Endothelial cell of umbilical vein (primary cell): ENCODE measurements at regions not wholly inside any gene's neighbourhood (a gene's known extent, or its start where the extent isn't known, plus 50 kb on each side); places are given as distances from the start of the nearest gene placed in this dataset.

Experiments
- BruUV-seq: library from RNA; stranded (reverse); fragments of 400-500 nt; replicated peaks from 2 replicates; lab custom pipeline; 2021; lab: Mats Ljungman, UMichigan
- CTCF ChIA-PET: fragments of 300-600, 350-600 bp; sonication (Branson Sonifier 250); formaldehyde crosslinking; loops from one replicate; lab custom pipeline; 2021; ENCODE audit warnings: antibody characterized with exemption, inconsistent platforms; lab: Charles Lee
- POLR2A ChIA-PET: fragments of 300-600, 350-600 bp; sonication (Branson Sonifier 250); formaldehyde crosslinking; loops from one replicate; lab custom pipeline; 2021; ENCODE audit warnings: antibody characterized with exemption, inconsistent platforms; lab: Charles Lee
- DNase-seq: peaks from one replicate; pipeline ENCODE4 v3.0.0-alpha.2; 2011; ENCODE audit warnings: low read depth, low spot score
- FAIRE-seq: peaks from 2 replicates; lab custom pipeline; 2011; peaks lifted over from hg19 to GRCh38; lab: Jason Lieb, UNC
- H2AFZ ChIP-seq: 2 replicates; pipeline ENCODE4 v1.6.0; 2012; ENCODE audit warnings: low read depth, low read length, control low read depth, inconsistent platforms
- H3K27ac ChIP-seq: 2 replicates; pipeline ENCODE4 v1.5.1; 2011; ENCODE audit warnings: low read depth, mild to moderate bottlenecking, control low read depth, low read length, moderate library complexity; ENCODE audit not compliant: insufficient read depth
- H3K27me3 ChIP-seq, 2 experiments: 2 replicates each; pipeline versions ENCODE4 v1.6.0 to v1.6.1; 2011; ENCODE audit warnings: low read length in 2 of 2, mixed read lengths in 1 of 2; ENCODE audit not compliant: control insufficient read depth in 2 of 2, insufficient read depth in 2 of 2
- H3K36me3 ChIP-seq, 2 experiments: 2 replicates in 1 of 2; 3 replicates in 1 of 2; pipeline ENCODE4 v1.5.1; 2011; ENCODE audit warnings: low read length in 2 of 2, mild to moderate bottlenecking in 1 of 2, moderate library complexity in 1 of 2; ENCODE audit not compliant: control insufficient read depth in 2 of 2, insufficient read depth in 2 of 2; ENCODE audit errors: extremely low read depth in 1 of 2
- H3K4me1 ChIP-seq: 3 replicates; pipeline ENCODE4 v1.5.1; 2011; ENCODE audit warnings: mild to moderate bottlenecking, low read length; ENCODE audit not compliant: control insufficient read depth, insufficient read depth; ENCODE audit errors: extremely low read depth
- H3K4me2 ChIP-seq: 2 replicates; pipeline ENCODE4 v1.6.1; 2011; ENCODE audit warnings: low read length, control low read depth, mixed read lengths; ENCODE audit not compliant: insufficient read depth
- H3K4me3 ChIP-seq, 3 experiments: fragments of 200-600 bp in 1 of 3; sonication (generic), shearing (Covaris generic) in 1 of 3; replicated peaks in 1 of 3; 2 replicates each; pipeline ENCODE4 v1.5.1; 2011 to 2016; ENCODE audit warnings: control low read depth in 3 of 3, low read length in 3 of 3, mild to moderate bottlenecking in 2 of 3, inconsistent platforms in 1 of 3, low read depth in 1 of 3, moderate library complexity in 1 of 3; ENCODE audit not compliant: insufficient read depth in 1 of 3
- H3K79me2 ChIP-seq: 2 replicates; pipeline ENCODE4 v1.6.0; 2012; ENCODE audit warnings: low read length, inconsistent platforms; ENCODE audit not compliant: control insufficient read depth, insufficient read depth
- H3K9ac ChIP-seq: replicated peaks from 2 replicates; pipeline ENCODE3; 2011; ENCODE audit warnings: low read length, control low read depth; ENCODE audit not compliant: insufficient read depth; ENCODE audit errors: extremely low read depth
- H3K9me1 ChIP-seq: replicated peaks from 3 replicates; pipeline ENCODE4 v1.6.0; 2011; ENCODE audit warnings: mild to moderate bottlenecking, low read length; ENCODE audit not compliant: control insufficient read depth, insufficient read depth; ENCODE audit errors: extremely low read depth
- H3K9me3 ChIP-seq: replicated peaks from 2 replicates; pipeline ENCODE4 v1.5.1; 2012; ENCODE audit warnings: low read length, inconsistent platforms; ENCODE audit not compliant: control insufficient read depth, insufficient read depth
- H4K20me1 ChIP-seq: replicated peaks from 2 replicates; pipeline ENCODE3; 2011; ENCODE audit warnings: mild to moderate bottlenecking, low read length; ENCODE audit not compliant: control insufficient read depth, insufficient read depth; ENCODE audit errors: extremely low read depth
- EZH2 ChIP-seq: IDR thresholded peaks from 2 replicates; pipeline ENCODE4 v1.6.1; 2012; ENCODE audit warnings: borderline replicate concordance, low read depth, mild to moderate bottlenecking, moderate library complexity, low read length, inconsistent platforms; ENCODE audit not compliant: severe bottlenecking
- FOS ChIP-seq: IDR thresholded peaks from 2 replicates; pipeline ENCODE4 v1.6.1; 2011; ENCODE audit warnings: mild to moderate bottlenecking, low read length, moderate library complexity, borderline replicate concordance; ENCODE audit not compliant: insufficient read depth
- GATA2 ChIP-seq: IDR thresholded peaks from 2 replicates; pipeline ENCODE4 v1.7.0; 2011; ENCODE audit warnings: low read depth, mild to moderate bottlenecking, moderate library complexity, mixed read lengths, low read length; ENCODE audit not compliant: insufficient read length, insufficient read depth
- JUN ChIP-seq: IDR thresholded peaks from 2 replicates; pipeline ENCODE4 v1.6.1; 2011; ENCODE audit warnings: borderline replicate concordance, low read depth; ENCODE audit not compliant: insufficient read length, insufficient read depth
- MYC ChIP-seq: IDR thresholded peaks from one replicate; pipeline ENCODE4 v1.6.1; 2011; ENCODE audit warnings: mild to moderate bottlenecking, low read depth, low read length
- POLR2A ChIP-seq: IDR thresholded peaks from 2 replicates; pipeline ENCODE4 v1.6.1; 2012; ENCODE audit warnings: low read depth, mild to moderate bottlenecking, control low read depth, low read length
- POLR2AphosphoS5 ChIP-seq: IDR thresholded peaks from 2 replicates; pipeline ENCODE4 v1.6.1; 2012; ENCODE audit warnings: low read depth, mild to moderate bottlenecking, control low read depth, low read length, moderate library complexity; ENCODE audit not compliant: insufficient read depth
- dilution Hi-C: fragments of 300-500 bp; cut with MboI; formaldehyde crosslinking; loops from one replicate; pipeline ENCODE4 v1.15.0; 2019; ENCODE audit warnings: low sequenced_read_pairs; ENCODE audit not compliant: extremely low pct_ligation_motif_present
- intact Hi-C: fragments of 100-400 bp; cut with micrococcal nuclease; formaldehyde crosslinking; loops from one replicate; pipeline ENCODE4 v1.10.0; 2022
- TF ChIP-seq, protein P1 (sequence below), 2 donors: IDR thresholded peaks; 1 replicate in 1 of 2; 2 replicates in 1 of 2; pipeline ENCODE4 v1.5.1; 2011; ENCODE audit warnings: low read length in 2 of 2, mild to moderate bottlenecking in 2 of 2, moderate library complexity in 2 of 2, control low read depth in 1 of 2, inconsistent platforms in 1 of 2, low read depth in 1 of 2; ENCODE audit not compliant: insufficient read depth in 1 of 2; ENCODE audit errors: extremely low read depth in 1 of 2
- TF ChIP-seq, protein P2 (sequence below): IDR thresholded peaks from 2 replicates; pipeline ENCODE4 v1.6.1; 2011; ENCODE audit not compliant: insufficient read depth, insufficient read length

DNA sequence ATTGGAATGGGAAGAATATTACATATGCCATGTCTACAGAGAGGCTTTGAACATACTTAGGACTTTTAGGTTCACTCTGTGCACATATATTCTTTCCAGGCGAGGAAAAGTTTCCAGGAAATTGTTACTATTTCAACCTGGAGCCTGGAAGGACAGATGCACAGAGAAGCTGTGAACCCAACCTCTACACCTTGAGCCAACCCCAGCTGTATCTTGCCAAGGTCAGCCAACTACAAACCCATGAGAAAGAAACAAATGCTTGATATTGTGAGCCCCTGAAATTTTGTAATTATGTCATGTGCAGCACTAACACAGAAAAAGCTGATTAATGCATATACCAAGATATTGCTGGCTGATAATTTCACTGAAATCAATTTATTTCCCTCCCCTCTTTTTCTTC is 404.9 kb downstream of the GLRX3 start:
- ChIA-PET CTCF (no interaction called here), POLR2A (no interaction called here)
- intact Hi-C loops, result no loop called here
- H3K4me3 ChIP-seq, result no peak overlapping the region
- no peaks in the 10 kb centered on the region for H3K27me3 ChIP-seq
- H3K27ac ChIP-seq, result no peak overlapping the region
- no peaks in the 10 kb centered on the region for H3K79me2 ChIP-seq
- no peaks in the 10 kb centered on the region for H4K20me1 ChIP-seq
- DNase-seq (no peak), FAIRE-seq (no peak)
- no peaks in the 10 kb centered on the region for H3K9me1 ChIP-seq
- H3K9me3 ChIP-seq, result peaks cover 2% of the 10 kb centered on the region
- BruUV-seq, result no TSS peak
- no peaks in the 10 kb centered on the region for H3K4me1 ChIP-seq
- H3K9ac ChIP-seq, result no peak overlapping the region
- no peak overlapping the region for H2AFZ ChIP-seq
- no peak for TF ChIP-seq POLR2A
- no peak for TF ChIP-seq JUN
- no peak for TF ChIP-seq GATA2
- dilution Hi-C loops, result no loop called here
- H3K36me3 ChIP-seq, result no peaks in the 10 kb centered on the region
- H3K4me2 ChIP-seq, result no peak overlapping the region

DNA sequence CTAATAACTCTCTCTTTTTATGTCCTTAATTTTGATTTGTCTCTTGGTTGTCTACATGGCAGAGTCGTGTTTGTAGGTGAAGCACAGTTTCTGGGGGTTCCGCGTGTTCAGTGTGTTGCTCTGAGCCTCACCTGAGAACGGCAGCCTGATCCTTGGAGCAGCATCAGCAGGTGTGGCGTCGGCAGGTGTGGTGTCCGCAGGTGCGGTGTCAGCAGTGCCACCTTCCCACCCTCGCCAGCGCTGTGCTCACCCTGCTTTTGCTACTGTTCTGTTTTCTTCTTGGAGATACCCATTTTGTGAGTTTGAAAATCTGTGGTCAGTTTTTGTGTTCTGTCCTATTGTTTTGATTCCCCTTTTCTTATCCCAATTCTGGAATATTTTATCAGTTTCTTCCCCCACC is 406.6 kb downstream of the GLRX3 start:
- BruUV-seq, result no TSS peak
- intact Hi-C loops, result no loop called here

More for the DNA sequence above, 406.6 kb downstream of the GLRX3 start:
- Histone ChIP-seq H3K4me1 (no peaks in the 10 kb centered on the region), H3K9me3 (peaks cover 2% of the 10 kb centered on the region), H3K4me3 (no peak overlapping the region), H3K27me3 (no peaks in the 10 kb centered on the region), H3K9me1 (no peaks in the 10 kb centered on the region), H3K9ac (no peak overlapping the region), H3K36me3 (no peaks in the 10 kb centered on the region), H3K79me2 (no peaks in the 10 kb centered on the region), H3K27ac (no peak overlapping the region), H4K20me1 (no peaks in the 10 kb centered on the region), H2AFZ (no peak overlapping the region), H3K4me2 (no peak overlapping the region)
- CTCF ChIA-PET, result no interaction called here
- dilution Hi-C loops, result no loop called here
- TF ChIP-seq EZH2, result no peak
- no peak for TF ChIP-seq GATA2
- no peak for TF ChIP-seq POLR2AphosphoS5
- TF ChIP-seq POLR2A, result no peak
- TF ChIP-seq, protein P1, sequence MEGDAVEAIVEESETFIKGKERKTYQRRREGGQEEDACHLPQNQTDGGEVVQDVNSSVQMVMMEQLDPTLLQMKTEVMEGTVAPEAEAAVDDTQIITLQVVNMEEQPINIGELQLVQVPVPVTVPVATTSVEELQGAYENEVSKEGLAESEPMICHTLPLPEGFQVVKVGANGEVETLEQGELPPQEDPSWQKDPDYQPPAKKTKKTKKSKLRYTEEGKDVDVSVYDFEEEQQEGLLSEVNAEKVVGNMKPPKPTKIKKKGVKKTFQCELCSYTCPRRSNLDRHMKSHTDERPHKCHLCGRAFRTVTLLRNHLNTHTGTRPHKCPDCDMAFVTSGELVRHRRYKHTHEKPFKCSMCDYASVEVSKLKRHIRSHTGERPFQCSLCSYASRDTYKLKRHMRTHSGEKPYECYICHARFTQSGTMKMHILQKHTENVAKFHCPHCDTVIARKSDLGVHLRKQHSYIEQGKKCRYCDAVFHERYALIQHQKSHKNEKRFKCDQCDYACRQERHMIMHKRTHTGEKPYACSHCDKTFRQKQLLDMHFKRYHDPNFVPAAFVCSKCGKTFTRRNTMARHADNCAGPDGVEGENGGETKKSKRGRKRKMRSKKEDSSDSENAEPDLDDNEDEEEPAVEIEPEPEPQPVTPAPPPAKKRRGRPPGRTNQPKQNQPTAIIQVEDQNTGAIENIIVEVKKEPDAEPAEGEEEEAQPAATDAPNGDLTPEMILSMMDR (IDR thresholded peaks at IDR 0.05; ENCODE audit: extremely low read depth in 1 of 2, insufficient read depth in 1 of 2, low read depth in 1 of 2, low read length in 2 of 2), result no peak
- no peak for TF ChIP-seq MYC
- TF ChIP-seq, protein P2, sequence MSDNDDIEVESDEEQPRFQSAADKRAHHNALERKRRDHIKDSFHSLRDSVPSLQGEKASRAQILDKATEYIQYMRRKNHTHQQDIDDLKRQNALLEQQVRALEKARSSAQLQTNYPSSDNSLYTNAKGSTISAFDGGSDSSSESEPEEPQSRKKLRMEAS, result no peak
- no peak for TF ChIP-seq FOS
- no peak for TF ChIP-seq JUN
- FAIRE-seq (no peak), DNase-seq (no peak)
- POLR2A ChIA-PET, result no interaction called here
